Cardiac fibroblast (primary cell): ENCODE measurements at regions not wholly inside any gene's neighbourhood (a gene's known extent, or its start where the extent isn't known, plus 50 kb on each side); places are given as distances from the start of the nearest gene placed in this dataset.

Experiments
- DNase-seq, 2 donors: peaks; one replicate each; pipeline versions ENCODE4 v3.0.0 to v3.0.0-alpha.2; 2010; ENCODE audit warnings: low read depth in 2 of 2
- H3K4me3 ChIP-seq, 2 donors: replicated peaks in 1 of 2; 1 replicate in 1 of 2; 2 replicates in 1 of 2; pipeline ENCODE4 v1.5.1; 2011; ENCODE audit warnings: low read depth in 2 of 2, low read length in 2 of 2, mild to moderate bottlenecking in 2 of 2, moderate library complexity in 1 of 2
- TF ChIP-seq, protein P1 (sequence below): IDR thresholded peaks from one replicate; pipeline ENCODE4 v1.5.1; 2011; ENCODE audit warnings: low read depth, mild to moderate bottlenecking, low read length, inconsistent platforms

DNA sequence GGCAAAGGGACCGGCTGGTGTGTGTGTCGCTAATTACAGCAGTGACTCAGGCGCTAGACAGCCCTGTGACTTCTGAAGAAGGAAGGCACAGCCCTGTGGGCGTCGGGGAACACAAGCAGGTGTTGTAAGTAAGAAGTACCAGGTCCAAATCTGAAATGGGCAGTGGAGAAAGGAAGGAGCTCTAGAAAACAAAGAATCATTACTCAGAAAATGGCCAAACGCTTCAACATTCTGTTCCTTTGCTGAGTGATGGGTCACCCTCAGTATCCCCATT is 106.8 kb downstream of the PXDC1 start:
- TF ChIP-seq, protein P1, sequence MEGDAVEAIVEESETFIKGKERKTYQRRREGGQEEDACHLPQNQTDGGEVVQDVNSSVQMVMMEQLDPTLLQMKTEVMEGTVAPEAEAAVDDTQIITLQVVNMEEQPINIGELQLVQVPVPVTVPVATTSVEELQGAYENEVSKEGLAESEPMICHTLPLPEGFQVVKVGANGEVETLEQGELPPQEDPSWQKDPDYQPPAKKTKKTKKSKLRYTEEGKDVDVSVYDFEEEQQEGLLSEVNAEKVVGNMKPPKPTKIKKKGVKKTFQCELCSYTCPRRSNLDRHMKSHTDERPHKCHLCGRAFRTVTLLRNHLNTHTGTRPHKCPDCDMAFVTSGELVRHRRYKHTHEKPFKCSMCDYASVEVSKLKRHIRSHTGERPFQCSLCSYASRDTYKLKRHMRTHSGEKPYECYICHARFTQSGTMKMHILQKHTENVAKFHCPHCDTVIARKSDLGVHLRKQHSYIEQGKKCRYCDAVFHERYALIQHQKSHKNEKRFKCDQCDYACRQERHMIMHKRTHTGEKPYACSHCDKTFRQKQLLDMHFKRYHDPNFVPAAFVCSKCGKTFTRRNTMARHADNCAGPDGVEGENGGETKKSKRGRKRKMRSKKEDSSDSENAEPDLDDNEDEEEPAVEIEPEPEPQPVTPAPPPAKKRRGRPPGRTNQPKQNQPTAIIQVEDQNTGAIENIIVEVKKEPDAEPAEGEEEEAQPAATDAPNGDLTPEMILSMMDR = no peak
- DNase-seq = no peak
- no peak overlapping the region for H3K4me3 ChIP-seq

- H3K4me3 ChIP-seq = no peak overlapping the region
- no peak for DNase-seq
- TF ChIP-seq, protein P1 = no peak
These were observed 107.4 kb downstream of the PXDC1 start for GRCh38 chr6:3643921-3644738.

DNA sequence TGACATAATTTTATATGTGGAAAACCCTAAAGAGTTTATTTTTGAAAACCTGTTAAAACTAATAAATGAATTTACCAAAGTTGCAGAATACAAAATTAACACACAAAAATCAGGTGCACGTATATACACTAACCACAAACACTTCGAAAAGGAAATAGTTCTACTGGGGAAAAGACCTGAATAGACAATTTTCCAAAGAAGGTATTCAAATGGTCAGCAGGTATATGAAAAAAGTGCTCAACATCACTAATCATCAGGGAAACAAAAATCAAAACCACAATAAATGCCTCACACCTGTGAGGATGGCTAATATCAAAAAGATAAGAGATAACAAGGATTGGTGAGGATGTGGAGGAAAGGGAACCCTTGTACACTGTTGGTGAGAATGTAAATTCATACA is 110.6 kb downstream of the PXDC1 start:
- TF ChIP-seq, protein P1 = no peak
- H3K4me3 ChIP-seq = no peak overlapping the region
- DNase-seq = no peak

GRCh38 chr6:3638662-3639061 is 112.9 kb downstream of the PXDC1 start:
- DNase-seq = no peak
- TF ChIP-seq, protein P1 = no peak
- no peak overlapping the region for H3K4me3 ChIP-seq

DNA sequence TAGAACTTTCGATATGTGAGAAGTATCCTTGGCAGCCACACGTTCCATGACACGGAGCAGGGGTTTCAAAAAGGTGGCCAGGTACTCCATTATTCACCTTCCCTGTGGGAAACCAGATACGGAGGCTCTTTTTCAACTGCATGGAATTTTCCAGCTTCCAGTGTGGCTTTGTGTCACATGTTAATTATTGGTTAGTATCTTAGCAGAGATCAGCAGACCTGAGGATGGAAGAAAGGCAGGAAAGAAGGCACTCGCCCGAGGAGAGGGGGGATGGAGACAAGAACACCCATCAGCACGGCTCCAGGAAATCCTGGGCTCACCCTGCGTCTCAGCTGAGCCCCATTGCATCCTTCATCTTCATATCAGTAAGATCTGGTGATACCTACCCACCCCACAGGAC is 115.5 kb downstream of the PXDC1 start:
- TF ChIP-seq, protein P1 = no peak
- no peak for DNase-seq
- H3K4me3 ChIP-seq = no peak overlapping the region

GRCh38 chr6:3635482-3635881 is 116.0 kb downstream of the PXDC1 start:
- TF ChIP-seq, protein P1 = no peak
- H3K4me3 ChIP-seq = no peak overlapping the region
- no peak for DNase-seq
